HuH-7 (cell line): ENCODE measurements at regions not wholly inside any gene's neighbourhood (a gene's known extent, or its start where the extent isn't known, plus 50 kb on each side); places are given as distances from the start of the nearest gene placed in this dataset.
"Not testable (repeated sequence)": the region's sequence is repeated elsewhere in the genome, so short reads cannot be mapped to it uniquely, and the experiment has no call there.

Experiments
- DNase-seq: peaks from one replicate; pipeline ENCODE4 v3.0.0; 2011; ENCODE audit warnings: low spot score

GRCh38 chr17:70286391-70286790 lies 117.1 kb downstream of the KCNJ2 start:
- DNase-seq, result no peak

GRCh38 chr17:70288540-70289290 lies 119.4 kb downstream of the KCNJ2 start:
- DNase-seq, result no peak

- DNase-seq, result no peak
Observed at GRCh38 chr17:70290770-70291169, 121.4 kb downstream of the KCNJ2 start.

GRCh38 chr17:70292366-70292765 lies 123.0 kb downstream of the KCNJ2 start:
- DNase-seq, result no peak

- not testable (repeated sequence) for DNase-seq
Observed at GRCh38 chr17:70293564-70294310, 124.4 kb downstream of the KCNJ2 start.

- no peak for DNase-seq
Observed at GRCh38 chr17:70295329-70295728, 126.0 kb downstream of the KCNJ2 start.

GRCh38 chr17:70295731-70296130 lies 126.4 kb downstream of the KCNJ2 start:
- DNase-seq, result no peak

GRCh38 chr17:70296456-70296855 lies 127.1 kb downstream of the KCNJ2 start:
- no peak for DNase-seq

- DNase-seq, result no peak
Observed at GRCh38 chr17:70297397-70297796, 128.1 kb downstream of the KCNJ2 start.

- DNase-seq, result no peak
Observed at GRCh38 chr17:70298929-70299531, 129.7 kb downstream of the KCNJ2 start.

GRCh38 chr17:70307430-70308225 lies 138.3 kb downstream of the KCNJ2 start:
- no peak for DNase-seq

- DNase-seq, result no peak
Observed at GRCh38 chr17:70308618-70309017, 139.3 kb downstream of the KCNJ2 start.

- no peak for DNase-seq
Observed at GRCh38 chr17:70310221-70310672, 140.9 kb downstream of the KCNJ2 start.

- DNase-seq, result no peak
Observed at GRCh38 chr17:70313086-70313852, 143.9 kb downstream of the KCNJ2 start.

GRCh38 chr17:70314096-70314495 lies 144.8 kb downstream of the KCNJ2 start:
- no peak for DNase-seq

- no peak for DNase-seq
Observed at GRCh38 chr17:70314506-70314905, 145.2 kb downstream of the KCNJ2 start.

GRCh38 chr17:70317421-70317820 lies 148.1 kb downstream of the KCNJ2 start:
- no peak for DNase-seq

- no peak for DNase-seq
Observed at GRCh38 chr17:70318051-70318450, 148.7 kb downstream of the KCNJ2 start.

- DNase-seq, result no peak
Observed at GRCh38 chr17:70319516-70319915, 150.2 kb downstream of the KCNJ2 start.

- no peak for DNase-seq
Observed at GRCh38 chr17:70320673-70321345, 151.5 kb downstream of the KCNJ2 start.

GRCh38 chr17:70321352-70321751 lies 152.0 kb downstream of the KCNJ2 start:
- DNase-seq, result no peak
